ENCODE measurements at regions not wholly inside any gene's neighbourhood (a gene's known extent, or its start where the extent isn't known, plus 50 kb on each side); places are given as distances from the start of the nearest gene placed in this dataset.

DNA sequence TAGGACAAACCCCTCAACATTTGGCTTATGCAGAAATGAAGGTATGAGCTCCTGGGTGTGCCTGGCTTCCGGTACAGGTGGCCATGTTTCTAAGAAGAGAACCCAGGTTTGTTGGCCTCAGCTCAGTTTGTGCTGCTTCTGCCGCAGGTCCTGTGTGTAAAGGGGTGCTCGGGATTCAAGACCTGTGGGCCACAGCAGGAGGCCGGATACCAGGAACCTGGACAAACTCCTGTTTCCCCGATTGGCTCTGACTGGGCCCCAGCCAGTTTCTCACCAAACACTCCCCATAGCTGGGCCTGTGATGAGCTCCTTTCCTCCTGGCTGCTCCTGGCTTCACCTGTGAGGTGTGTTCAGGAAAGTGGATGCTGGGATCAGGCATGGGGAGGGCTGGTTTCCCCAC is 271.2 kb upstream of the IRX2 start:
- no peaks in the 10 kb centered on the region for H3K36me3 ChIP-seq (ENCODE audit: insufficient read depth, low read length)
- no peaks in the 10 kb centered on the region for H3K79me2 ChIP-seq (ENCODE audit: insufficient read depth, low read length)
- no peak overlapping the region for H3K4me2 ChIP-seq (ENCODE audit: low read depth, low read length, poor library complexity, severe bottlenecking)
- H3K27me3 ChIP-seq (ENCODE audit: insufficient read depth, low read length, poor library complexity, severe bottlenecking): no peaks in the 10 kb centered on the region
- no peaks in the 10 kb centered on the region for H3F3A ChIP-seq (ENCODE audit: low read depth)
- H2AFZ ChIP-seq (ENCODE audit: low read length): no peak overlapping the region
- no peak overlapping the region for H3K9ac ChIP-seq (ENCODE audit: low read depth, low read length, poor library complexity, severe bottlenecking)
- no peaks in the 10 kb centered on the region for H3K4me1 ChIP-seq (ENCODE audit: insufficient read depth, low read length, poor library complexity, severe bottlenecking)
- H3K9me2 ChIP-seq (replicated peaks; ENCODE audit: low read depth, low read length): no peaks in the 10 kb centered on the region
- H3K9me3 ChIP-seq (ENCODE audit: insufficient read depth, low read depth, low read length): peaks cover 3% of the 10 kb centered on the region; the same call in 1 of the 2 replicates
- TF ChIP-seq EZH2phosphoT487 (IDR thresholded peaks at IDR 0.05; ENCODE audit: borderline replicate concordance): no peak
- TF ChIP-seq, protein P1, sequence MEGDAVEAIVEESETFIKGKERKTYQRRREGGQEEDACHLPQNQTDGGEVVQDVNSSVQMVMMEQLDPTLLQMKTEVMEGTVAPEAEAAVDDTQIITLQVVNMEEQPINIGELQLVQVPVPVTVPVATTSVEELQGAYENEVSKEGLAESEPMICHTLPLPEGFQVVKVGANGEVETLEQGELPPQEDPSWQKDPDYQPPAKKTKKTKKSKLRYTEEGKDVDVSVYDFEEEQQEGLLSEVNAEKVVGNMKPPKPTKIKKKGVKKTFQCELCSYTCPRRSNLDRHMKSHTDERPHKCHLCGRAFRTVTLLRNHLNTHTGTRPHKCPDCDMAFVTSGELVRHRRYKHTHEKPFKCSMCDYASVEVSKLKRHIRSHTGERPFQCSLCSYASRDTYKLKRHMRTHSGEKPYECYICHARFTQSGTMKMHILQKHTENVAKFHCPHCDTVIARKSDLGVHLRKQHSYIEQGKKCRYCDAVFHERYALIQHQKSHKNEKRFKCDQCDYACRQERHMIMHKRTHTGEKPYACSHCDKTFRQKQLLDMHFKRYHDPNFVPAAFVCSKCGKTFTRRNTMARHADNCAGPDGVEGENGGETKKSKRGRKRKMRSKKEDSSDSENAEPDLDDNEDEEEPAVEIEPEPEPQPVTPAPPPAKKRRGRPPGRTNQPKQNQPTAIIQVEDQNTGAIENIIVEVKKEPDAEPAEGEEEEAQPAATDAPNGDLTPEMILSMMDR (conservative IDR thresholded peaks at IDR 0.05; ENCODE audit: low read length): no peak
- no peak overlapping the region for H3K4me3 ChIP-seq (ENCODE audit: low read length, poor library complexity, severe bottlenecking)
- no peaks in the 10 kb centered on the region for H4K20me1 ChIP-seq (ENCODE audit: insufficient read depth, low read length, poor library complexity, severe bottlenecking)

DNA sequence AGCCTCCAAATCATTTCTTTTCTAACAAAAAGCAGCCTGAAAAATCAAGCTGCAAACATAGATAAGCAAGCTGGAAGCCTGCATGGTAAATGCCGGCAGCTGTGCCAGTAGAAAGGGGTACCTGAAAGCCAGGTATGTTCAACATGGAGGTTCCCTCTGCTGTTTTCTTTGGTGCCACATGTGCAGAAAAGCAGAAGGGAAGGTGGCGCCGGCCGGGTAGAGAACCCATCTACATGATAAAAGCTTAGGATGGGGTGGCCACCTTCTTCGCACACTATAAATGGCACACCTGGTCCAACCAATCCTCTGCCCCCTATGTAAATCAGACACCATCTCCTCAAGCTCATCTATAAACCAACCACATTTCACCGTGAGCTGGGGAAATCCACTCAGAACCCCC is 268.9 kb upstream of the IRX2 start:
- Histone ChIP-seq H3K36me3 (ENCODE audit: insufficient read depth, low read length) (no peaks in the 10 kb centered on the region), H3K79me2 (ENCODE audit: insufficient read depth, low read length) (no peaks in the 10 kb centered on the region)

DNA sequence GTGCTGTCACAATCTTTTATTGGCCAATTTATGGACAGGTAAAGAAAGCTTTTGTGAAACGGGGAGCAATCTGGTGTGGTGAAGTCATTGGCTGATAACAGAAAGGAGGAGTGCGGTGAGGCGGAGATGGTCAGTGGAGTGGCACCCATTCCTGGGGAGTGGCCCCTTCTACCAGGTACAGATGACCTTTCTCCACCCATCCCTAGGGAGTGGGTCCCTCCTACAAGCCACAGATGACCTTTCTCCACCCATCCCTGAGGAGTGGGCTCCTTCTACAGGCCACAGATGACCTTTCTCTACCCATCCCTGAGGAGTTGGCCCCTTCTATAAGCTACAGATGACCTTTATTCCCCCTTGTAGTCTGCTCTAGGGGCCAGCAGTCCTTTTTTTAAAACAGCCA is 267.6 kb upstream of the IRX2 start:
- H3F3A ChIP-seq (ENCODE audit: low read depth): no peaks in the 10 kb centered on the region
- H3K36me3 ChIP-seq (ENCODE audit: insufficient read depth, low read length): no peaks in the 10 kb centered on the region
- no peaks in the 10 kb centered on the region for H3K4me1 ChIP-seq (ENCODE audit: insufficient read depth, low read length, poor library complexity, severe bottlenecking)
- H3K9me2 ChIP-seq (replicated peaks; ENCODE audit: low read depth, low read length): no peaks in the 10 kb centered on the region
- H3K9me3 ChIP-seq (ENCODE audit: insufficient read depth, low read depth, low read length): no peaks in the 10 kb centered on the region; the same call in 1 of the 2 replicates
- no peaks in the 10 kb centered on the region for H3K27me3 ChIP-seq (ENCODE audit: insufficient read depth, low read length, poor library complexity, severe bottlenecking)
- TF ChIP-seq, protein P1 (conservative IDR thresholded peaks at IDR 0.05; ENCODE audit: low read length): no peak
- no peak for TF ChIP-seq EZH2phosphoT487 (IDR thresholded peaks at IDR 0.05; ENCODE audit: borderline replicate concordance)
- H4K20me1 ChIP-seq (ENCODE audit: insufficient read depth, low read length, poor library complexity, severe bottlenecking): no peaks in the 10 kb centered on the region
- no peak overlapping the region for H3K4me2 ChIP-seq (ENCODE audit: low read depth, low read length, poor library complexity, severe bottlenecking)
- H3K79me2 ChIP-seq (ENCODE audit: insufficient read depth, low read length): no peaks in the 10 kb centered on the region
- no peak overlapping the region for H3K9ac ChIP-seq (ENCODE audit: low read depth, low read length, poor library complexity, severe bottlenecking)
- no peak overlapping the region for H3K4me3 ChIP-seq (ENCODE audit: low read length, poor library complexity, severe bottlenecking)
- H2AFZ ChIP-seq (ENCODE audit: low read length): no peak overlapping the region

More for the DNA sequence above, 268.9 kb upstream of the IRX2 start:
- no peaks in the 10 kb centered on the region for H4K20me1 ChIP-seq (ENCODE audit: insufficient read depth, low read length, poor library complexity, severe bottlenecking)
- H3K9me2 ChIP-seq (replicated peaks; ENCODE audit: low read depth, low read length): no peaks in the 10 kb centered on the region
- H3K9ac ChIP-seq (ENCODE audit: low read depth, low read length, poor library complexity, severe bottlenecking): no peak overlapping the region
- H3K9me3 ChIP-seq (ENCODE audit: insufficient read depth, low read depth, low read length): peaks cover 2% of the 10 kb centered on the region; the same call in 1 of the 2 replicates
- no peak overlapping the region for H3K4me3 ChIP-seq (ENCODE audit: low read length, poor library complexity, severe bottlenecking)
- H3K4me2 ChIP-seq (ENCODE audit: low read depth, low read length, poor library complexity, severe bottlenecking): no peak overlapping the region
- H2AFZ ChIP-seq (ENCODE audit: low read length): no peak overlapping the region
- no peak for TF ChIP-seq EZH2phosphoT487 (IDR thresholded peaks at IDR 0.05; ENCODE audit: borderline replicate concordance)
- TF ChIP-seq, protein P1 (conservative IDR thresholded peaks at IDR 0.05; ENCODE audit: low read length): no peak
- no peaks in the 10 kb centered on the region for H3K4me1 ChIP-seq (ENCODE audit: insufficient read depth, low read length, poor library complexity, severe bottlenecking)
- H3K27me3 ChIP-seq (ENCODE audit: insufficient read depth, low read length, poor library complexity, severe bottlenecking): no peaks in the 10 kb centered on the region
- no peaks in the 10 kb centered on the region for H3F3A ChIP-seq (ENCODE audit: low read depth)

Data from Loucy (cell line).